Amniotic stem cell (primary cell): ENCODE measurements at regions not wholly inside any gene's neighbourhood (a gene's known extent, or its start where the extent isn't known, plus 50 kb on each side); places are given as distances from the start of the nearest gene placed in this dataset.

Source experiments
- DNase-seq: peaks from one replicate; lab custom pipeline; 2025; lab: John Stamatoyannopoulos, UW

GRCh38 chr13:109858319-109858718 is 71.9 kb upstream of the IRS2 start:
- DNase-seq = no peak

DNA sequence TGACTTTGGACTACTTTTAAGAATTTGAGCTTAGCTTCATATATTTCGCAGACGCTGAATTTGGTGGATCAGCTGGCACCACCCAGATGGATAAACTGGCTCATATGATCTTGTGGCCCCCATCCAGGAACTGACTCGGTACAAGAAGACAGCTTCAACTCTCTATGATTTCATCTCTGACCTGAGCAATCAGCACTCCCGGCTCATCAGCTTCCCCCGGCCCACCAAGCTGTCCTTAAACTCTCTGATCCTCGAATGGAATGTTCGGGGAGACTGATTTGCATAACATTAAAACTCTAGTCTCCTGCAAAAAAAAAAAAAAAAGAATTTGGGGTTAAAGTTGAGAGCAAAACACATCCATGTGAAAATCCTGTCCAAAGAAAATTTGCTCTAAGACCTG is 71.4 kb upstream of the IRS2 start:
- no peak for DNase-seq

DNA sequence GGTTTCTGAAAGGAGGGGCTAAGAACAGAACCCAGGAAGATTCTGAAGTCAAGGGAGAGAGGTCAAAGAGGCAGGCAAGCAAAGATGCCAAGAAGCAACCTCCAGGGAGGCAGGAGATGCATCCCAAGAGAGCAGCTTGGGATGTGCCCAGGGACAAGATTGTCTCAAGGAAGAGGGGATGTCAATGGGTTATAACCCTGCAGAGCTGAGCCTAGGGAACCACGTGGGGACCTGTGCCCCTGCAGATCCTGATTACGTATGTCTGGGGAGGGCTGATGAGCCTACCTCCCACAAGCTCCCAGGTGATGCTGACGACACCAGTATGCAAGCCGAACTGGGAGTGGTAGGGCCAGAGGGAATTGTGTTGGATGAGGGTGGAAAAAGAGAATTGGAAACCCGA is 70.9 kb upstream of the IRS2 start:
- DNase-seq = no peak

DNA sequence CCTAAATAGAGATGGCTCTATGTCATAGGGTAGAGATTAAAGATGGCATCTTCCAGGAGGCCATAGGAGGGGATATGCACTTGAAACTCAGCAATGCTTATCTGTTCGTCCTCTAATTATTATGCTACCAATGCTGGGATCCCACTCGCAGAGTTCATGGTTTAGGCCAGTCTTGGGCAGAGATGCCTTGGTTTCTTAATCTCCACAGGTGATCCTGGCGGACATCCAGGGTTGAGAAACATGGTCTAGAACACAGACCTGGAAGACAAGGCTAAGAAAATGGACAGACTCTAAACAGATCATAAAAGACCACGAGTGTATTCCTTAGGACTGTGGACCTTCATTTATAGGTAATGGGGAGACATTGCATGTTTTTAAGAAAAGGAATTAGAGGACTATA is 70.0 kb upstream of the IRS2 start:
- DNase-seq = no peak

GRCh38 chr13:109853153-109853552 is 66.8 kb upstream of the IRS2 start:
- DNase-seq = no peak

DNA sequence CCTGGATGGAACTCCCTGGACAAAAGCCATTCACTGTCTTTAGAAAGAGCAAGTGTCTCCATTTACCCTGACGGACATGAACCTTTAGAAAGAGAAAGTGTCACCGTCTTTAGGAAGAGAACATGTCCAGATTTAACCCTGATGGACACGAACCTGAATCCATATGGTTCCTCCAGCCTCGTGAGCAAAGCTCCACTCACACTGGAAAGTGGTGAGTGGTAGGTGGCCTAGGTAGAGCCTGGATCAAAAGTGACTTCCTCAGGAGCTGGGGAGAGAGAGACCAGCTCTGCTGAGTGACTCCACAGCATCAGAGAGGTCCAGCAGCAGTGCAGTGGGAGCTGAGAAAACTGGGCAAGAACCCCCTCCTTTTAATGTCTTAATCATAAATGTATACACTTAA is 59.8 kb upstream of the IRS2 start:
- no peak for DNase-seq

- DNase-seq = no peak
These were observed 58.0 kb upstream of the IRS2 start for GRCh38 chr13:109844396-109844795.

- no peak for DNase-seq
These were observed 57.3 kb upstream of the IRS2 start for GRCh38 chr13:109843695-109844094.

- no peak for DNase-seq
These were observed 56.0 kb upstream of the IRS2 start for GRCh38 chr13:109842212-109842920.

DNA sequence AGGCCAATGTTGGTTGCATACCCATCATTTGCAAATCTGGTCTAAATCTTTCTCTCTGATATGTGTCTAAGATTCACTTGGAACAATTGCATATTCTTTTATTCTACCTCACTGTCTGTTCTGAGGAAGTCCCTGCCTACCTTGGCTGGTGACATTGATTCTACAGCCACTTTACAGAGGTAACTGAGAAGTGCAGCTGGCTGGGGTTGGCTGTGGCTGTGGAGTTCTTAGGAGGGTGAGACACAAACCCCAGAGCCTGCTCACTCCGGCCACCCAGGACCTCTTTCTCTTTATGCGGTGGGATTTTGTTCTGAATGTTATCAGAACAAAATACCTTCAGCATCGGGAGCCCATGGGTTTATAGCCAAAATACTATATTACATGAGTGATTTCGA is 54.5 kb upstream of the IRS2 start:
- DNase-seq = no peak

DNA sequence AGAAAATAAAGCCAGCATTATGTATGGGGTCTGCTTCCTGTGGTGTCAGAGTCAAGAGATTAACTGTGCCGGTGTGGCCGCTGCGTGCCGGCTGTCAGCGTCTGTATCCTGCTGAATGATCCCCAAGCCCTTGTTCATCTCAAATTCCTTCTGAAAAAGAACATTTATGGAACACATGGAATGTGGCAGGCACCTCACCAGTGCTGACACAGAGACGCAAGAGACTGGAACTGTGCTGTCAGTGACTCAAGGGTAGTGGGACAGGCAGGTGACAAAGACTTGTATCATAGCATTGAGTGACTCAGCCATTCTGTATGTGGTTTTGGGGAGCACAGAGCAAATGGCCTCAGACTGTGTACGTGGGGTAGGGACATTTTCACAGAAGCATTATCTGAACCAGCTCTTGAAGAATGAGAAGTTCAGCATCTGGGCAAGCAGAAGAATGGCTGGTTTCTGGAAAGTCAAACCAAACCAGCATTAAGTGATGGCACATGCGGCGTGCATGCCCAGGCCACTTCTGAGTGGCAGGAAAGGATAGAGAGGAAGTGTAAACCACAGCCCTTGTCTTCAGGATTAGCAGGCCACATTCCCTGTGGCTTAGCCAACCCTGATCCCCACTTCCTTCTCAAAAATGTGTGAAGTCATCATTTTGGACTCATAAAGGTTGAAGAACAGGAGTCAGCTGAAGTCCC is 54.0 kb upstream of the IRS2 start:
- DNase-seq = no peak

DNA sequence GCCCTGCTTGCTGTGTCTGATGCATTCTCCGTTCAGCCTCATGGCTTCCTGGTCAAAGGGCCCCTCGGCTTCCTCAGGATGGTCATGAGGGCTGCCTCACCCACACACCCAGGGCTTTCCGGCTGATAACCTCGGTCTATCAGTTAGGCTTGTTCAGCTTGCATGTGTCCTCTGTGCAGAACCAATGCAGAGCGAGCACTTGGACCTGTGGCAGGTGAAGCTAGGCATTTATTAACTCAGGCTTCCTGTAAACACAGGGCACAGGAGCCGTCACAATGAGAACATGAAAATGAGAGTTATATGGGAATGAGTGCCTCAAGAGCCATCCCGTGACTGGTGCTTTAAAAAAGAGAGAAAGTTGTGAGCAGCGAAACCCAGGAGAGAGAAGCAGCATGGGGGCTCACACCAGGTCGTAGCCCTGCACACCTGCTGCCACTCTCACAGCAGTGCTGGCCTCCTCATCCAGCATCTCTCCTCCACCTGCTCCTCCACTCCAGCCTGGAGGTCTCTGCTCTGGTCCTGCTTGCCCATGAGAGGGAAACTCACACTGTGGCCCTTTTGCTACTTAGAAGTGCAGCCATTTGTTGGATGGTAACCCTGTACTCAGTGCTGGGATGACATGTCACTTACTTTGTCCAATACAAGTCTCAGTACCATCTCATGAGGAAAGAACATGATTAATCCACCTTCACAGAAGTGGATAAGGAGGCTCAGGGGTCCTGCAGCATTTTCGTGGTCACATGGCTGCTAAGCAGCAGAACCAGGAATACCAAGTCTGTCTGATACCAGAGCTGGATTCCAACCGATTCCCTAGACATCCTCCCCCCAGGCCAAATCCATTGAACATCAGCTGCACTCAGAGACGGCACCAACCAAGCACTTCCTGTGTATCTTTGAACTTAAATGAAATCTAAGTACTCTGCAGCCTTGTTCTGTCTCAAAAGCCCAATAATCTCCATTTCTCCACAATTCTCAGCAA is 50.5 kb upstream of the IRS2 start:
- no peak for DNase-seq
